Caco-2 (cell line): ENCODE measurements at regions not wholly inside any gene's neighbourhood (a gene's known extent, or its start where the extent isn't known, plus 50 kb on each side); places are given as distances from the start of the nearest gene placed in this dataset.
"Not testable (repeated sequence)": the region's sequence is repeated elsewhere in the genome, so short reads cannot be mapped to it uniquely, and the experiment has no call there.

Experiments
- BruUV-seq: library from RNA; stranded (reverse); fragments of 400-500 nt; replicated peaks from 2 replicates; lab custom pipeline; 2021; lab: Mats Ljungman, UMichigan
- CTCF ChIA-PET: fragments of 300-600 bp; sonication (Branson Sonifier 250); formaldehyde crosslinking; loops from one replicate; lab custom pipeline; 2022; ENCODE audit warnings: antibody characterized with exemption; lab: Charles Lee
- POLR2A ChIA-PET: fragments of 300-600 bp; sonication (Branson Sonifier 250); formaldehyde crosslinking; loops from one replicate; lab custom pipeline; 2022; ENCODE audit warnings: antibody characterized with exemption; lab: Charles Lee
- DNase-seq, 2 experiments: peaks; one replicate each; pipeline versions ENCODE4 v3.0.0 to v3.0.0-alpha.2; 2020 to 2022
- H3K27me3 ChIP-seq: replicated peaks from 2 replicates; pipeline ENCODE4 v1.6.0; 2011; ENCODE audit warnings: low read length; ENCODE audit not compliant: control insufficient read depth, insufficient read depth
- H3K36me3 ChIP-seq: 2 replicates; pipeline ENCODE4 v1.5.1; 2011; ENCODE audit warnings: low read length; ENCODE audit not compliant: control insufficient read depth, insufficient read depth
- H3K4me1 ChIP-seq: fragments of 250-450 bp; sonication (Bioruptor Pico); 2 replicates; pipeline ENCODE4 v1.5.1; 2020; ENCODE audit warnings: mild to moderate bottlenecking
- H3K4me3 ChIP-seq: 2 replicates; pipeline ENCODE4 v1.5.1; 2011; ENCODE audit warnings: low read depth, mild to moderate bottlenecking, control low read depth, low read length
- H3K9me3 ChIP-seq: fragments of 250-450 bp; sonication (Bioruptor Pico); 2 replicates; pipeline ENCODE4 v1.5.1; 2020; ENCODE audit warnings: mild to moderate bottlenecking, moderate library complexity
- H3K27ac Mint-ChIP-seq: one replicate; pipeline ENCODE4 v1.8.0; 2022; ENCODE audit warnings: mixed read lengths; ENCODE audit not compliant: unreplicated experiment
- H3K27me3 Mint-ChIP-seq: one replicate; pipeline ENCODE4 v1.8.0; 2022; ENCODE audit warnings: mixed read lengths; ENCODE audit not compliant: insufficient read depth, unreplicated experiment
- H3K36me3 Mint-ChIP-seq: one replicate; pipeline ENCODE4 v1.8.0; 2022; ENCODE audit warnings: mild to moderate bottlenecking, mixed read lengths; ENCODE audit not compliant: insufficient read depth, unreplicated experiment
- H3K4me1 Mint-ChIP-seq: one replicate; pipeline ENCODE4 v1.8.0; 2022; ENCODE audit warnings: low read depth, mixed read lengths; ENCODE audit not compliant: unreplicated experiment
- H3K4me3 Mint-ChIP-seq: one replicate; pipeline ENCODE4 v1.8.0; 2022; ENCODE audit warnings: mild to moderate bottlenecking, moderate library complexity, mixed read lengths; ENCODE audit not compliant: unreplicated experiment
- H3K9me3 Mint-ChIP-seq: one replicate; pipeline ENCODE4 v1.8.0; 2022; ENCODE audit warnings: mixed read lengths; ENCODE audit not compliant: unreplicated experiment
- intact Hi-C: fragments of 100-400 bp; cut with micrococcal nuclease; formaldehyde crosslinking; loops from one replicate; pipeline ENCODE4 v1.10.0; 2022; ENCODE audit not compliant: unreplicated experiment

- H3K27ac Mint-ChIP-seq, H3K9me3 ChIP-seq, H3K4me3 Mint-ChIP-seq, H3K4me3 ChIP-seq, H3K36me3 Mint-ChIP-seq, H3K27me3 ChIP-seq, POLR2A ChIA-PET, DNase-seq, intact Hi-C loops, H3K9me3 Mint-ChIP-seq, H3K4me1 ChIP-seq, BruUV-seq, H3K36me3 ChIP-seq, CTCF ChIA-PET, H3K27me3 Mint-ChIP-seq: not testable (repeated sequence)
- peaks cover 11% of the 10 kb centered on the region for H3K4me1 Mint-ChIP-seq
Observed at GRCh38 chr16:29287871-29288535, 118.5 kb downstream of the NPIPB11 start.

GRCh38 chr16:29287246-29287645, 119.3 kb downstream of the NPIPB11 start:
- DNase-seq, BruUV-seq, CTCF ChIA-PET, H3K27ac Mint-ChIP-seq, H3K27me3 Mint-ChIP-seq, POLR2A ChIA-PET, intact Hi-C loops, H3K36me3 Mint-ChIP-seq, H3K9me3 ChIP-seq, H3K4me3 ChIP-seq, H3K4me1 ChIP-seq, H3K36me3 ChIP-seq, H3K4me3 Mint-ChIP-seq, H3K27me3 ChIP-seq: not testable (repeated sequence)
- peaks cover 11% of the 10 kb centered on the region for H3K4me1 Mint-ChIP-seq
- H3K9me3 Mint-ChIP-seq: peaks cover 10% of the 10 kb centered on the region

DNA sequence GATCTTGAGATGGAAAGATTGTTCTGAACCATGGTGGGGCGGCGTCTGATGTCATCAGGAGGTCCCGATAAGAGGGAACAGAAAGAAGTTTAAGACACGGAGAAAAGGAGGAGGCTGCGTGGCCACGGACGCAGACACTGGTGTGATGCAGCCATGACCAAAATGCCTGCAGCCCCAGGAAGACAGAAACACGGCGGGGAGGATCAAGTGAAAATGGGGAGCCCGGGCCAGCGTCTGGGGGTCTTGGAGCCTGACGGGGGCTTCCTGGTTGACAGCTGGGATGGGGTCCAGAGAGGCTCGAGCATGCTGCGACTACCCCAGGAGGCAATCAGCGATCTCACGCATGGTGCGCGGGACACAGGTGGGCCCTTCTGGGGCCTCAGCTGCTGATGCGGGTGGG, 119.7 kb downstream of the NPIPB11 start:
- H3K4me3 Mint-ChIP-seq, H3K36me3 Mint-ChIP-seq, H3K4me3 ChIP-seq, H3K4me1 ChIP-seq, H3K27me3 ChIP-seq, POLR2A ChIA-PET, H3K27ac Mint-ChIP-seq, H3K36me3 ChIP-seq, H3K27me3 Mint-ChIP-seq, H3K9me3 ChIP-seq, intact Hi-C loops, DNase-seq, CTCF ChIA-PET, BruUV-seq: not testable (repeated sequence)
- Mint-ChIP-seq H3K4me1 (peaks cover 11% of the 10 kb centered on the region), H3K9me3 (peaks cover 14% of the 10 kb centered on the region)

DNA sequence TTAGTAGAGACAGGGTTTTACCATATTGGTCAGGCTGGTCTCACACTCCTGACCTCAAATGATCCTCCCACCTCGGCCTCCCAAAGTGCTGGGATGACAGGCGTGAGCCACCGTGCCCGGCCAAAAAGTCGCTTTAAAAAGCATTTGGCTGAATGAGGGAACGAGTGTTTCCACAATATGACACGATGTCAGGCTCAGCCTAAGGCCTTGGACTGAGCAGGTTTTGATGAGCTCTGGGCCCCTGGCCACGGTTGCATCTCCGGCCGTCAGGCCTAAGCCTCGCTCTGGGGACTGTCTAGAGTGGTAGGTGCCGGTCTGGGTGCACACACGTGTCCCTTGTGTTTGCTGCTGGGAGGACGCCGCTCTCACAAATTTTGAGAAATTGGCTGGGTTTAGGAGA, 120.3 kb downstream of the NPIPB11 start:
- H3K27me3 ChIP-seq, H3K4me1 ChIP-seq, POLR2A ChIA-PET, CTCF ChIA-PET, H3K4me3 Mint-ChIP-seq, BruUV-seq, H3K9me3 ChIP-seq, H3K36me3 ChIP-seq, intact Hi-C loops, DNase-seq, H3K27ac Mint-ChIP-seq, H3K36me3 Mint-ChIP-seq, H3K4me3 ChIP-seq, H3K27me3 Mint-ChIP-seq: not testable (repeated sequence)
- Mint-ChIP-seq H3K4me1 (peaks cover 11% of the 10 kb centered on the region), H3K9me3 (peaks cover 20% of the 10 kb centered on the region)

DNA sequence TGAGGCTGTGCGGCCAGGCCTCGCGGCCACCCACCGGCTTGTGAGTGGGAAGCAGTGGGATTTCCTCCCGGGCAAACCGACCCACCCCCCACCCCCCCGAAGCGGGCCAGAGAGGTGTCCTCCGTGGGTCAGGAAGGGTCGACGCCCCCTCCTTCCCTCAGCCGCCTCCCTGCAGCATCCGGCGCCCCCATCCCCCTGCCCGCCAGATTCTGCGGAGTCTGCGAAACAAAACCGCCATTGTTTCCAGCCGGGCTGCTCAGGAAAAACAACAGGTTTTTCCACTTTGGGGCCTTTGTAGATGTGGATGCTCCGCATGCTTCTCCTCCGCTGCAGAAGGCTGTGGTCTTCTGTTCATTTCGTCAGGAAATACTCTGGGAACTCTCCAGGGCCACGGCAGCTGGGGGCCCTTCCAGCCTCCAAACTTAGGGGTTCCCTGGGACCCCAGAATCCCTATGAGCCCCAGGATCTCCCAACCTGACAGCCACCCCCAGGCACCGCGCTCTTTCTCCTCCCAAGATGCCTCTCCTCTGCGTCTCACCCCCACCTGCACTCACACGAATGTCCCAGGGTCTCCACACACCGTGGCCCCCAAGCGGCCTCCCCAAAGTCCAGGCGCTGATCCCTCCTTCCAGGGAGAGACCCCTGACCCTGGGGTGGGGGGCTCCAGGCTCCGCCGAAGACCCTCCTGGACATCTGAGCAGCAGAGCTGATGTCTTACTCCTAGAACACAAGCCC, 121.2 kb downstream of the NPIPB11 start:
- H3K27me3 Mint-ChIP-seq, H3K9me3 ChIP-seq, intact Hi-C loops, H3K4me1 ChIP-seq, H3K27me3 ChIP-seq, POLR2A ChIA-PET, H3K4me3 ChIP-seq, CTCF ChIA-PET, H3K36me3 ChIP-seq, BruUV-seq, H3K36me3 Mint-ChIP-seq: not testable (repeated sequence)
- H3K4me1 Mint-ChIP-seq: peaks cover 11% of the 10 kb centered on the region
- H3K27ac Mint-ChIP-seq: peak overlapping the region; percentile 79
- H3K4me3 Mint-ChIP-seq: peak overlapping the region; percentile 58
- H3K9me3 Mint-ChIP-seq: peaks cover 21% of the 10 kb centered on the region
- peak in 1 of 2 experiments; percentile 22 for DNase-seq

- POLR2A ChIA-PET, H3K4me3 Mint-ChIP-seq: not testable (repeated sequence)
Observed at GRCh38 chr16:29284723-29285122, 121.8 kb downstream of the NPIPB11 start.

GRCh38 chr16:29284159-29284558, 122.4 kb downstream of the NPIPB11 start:
- H3K27ac Mint-ChIP-seq, CTCF ChIA-PET, H3K36me3 Mint-ChIP-seq, DNase-seq, H3K36me3 ChIP-seq, BruUV-seq, intact Hi-C loops, H3K27me3 ChIP-seq, H3K4me1 ChIP-seq, H3K4me3 Mint-ChIP-seq, H3K4me3 ChIP-seq, H3K27me3 Mint-ChIP-seq, H3K9me3 ChIP-seq: not testable (repeated sequence)
- Mint-ChIP-seq H3K4me1 (peaks cover 11% of the 10 kb centered on the region), H3K9me3 (peaks cover 21% of the 10 kb centered on the region)
- POLR2A ChIA-PET: interaction anchor here (0.5 kb wide), 1 partner anchor 162 kb away, joined by 4 read pairs; no protein-coding TSS in a partner anchor

More at GRCh38 chr16:29284723-29285122, 121.8 kb downstream of the NPIPB11 start:
- intact Hi-C loops, H3K27me3 Mint-ChIP-seq, H3K27ac Mint-ChIP-seq, H3K36me3 Mint-ChIP-seq, BruUV-seq, H3K4me1 ChIP-seq, H3K36me3 ChIP-seq, DNase-seq, H3K4me3 ChIP-seq, H3K9me3 ChIP-seq, H3K27me3 ChIP-seq, CTCF ChIA-PET: not testable (repeated sequence)
- Mint-ChIP-seq H3K9me3 (peaks cover 21% of the 10 kb centered on the region), H3K4me1 (peaks cover 11% of the 10 kb centered on the region)
